ENCODE measurements at regions not wholly inside any gene's neighbourhood (a gene's known extent, or its start where the extent isn't known, plus 50 kb on each side); places are given as distances from the start of the nearest gene placed in this dataset.

GRCh38 chr14:87205811-87206210, 787.2 kb downstream of the GALC start:
- no peak overlapping the region for H3K27ac ChIP-seq (ENCODE audit: low read length)
- H3K4me2 ChIP-seq (ENCODE audit: low read length), result no peak overlapping the region
- no peaks in the 10 kb centered on the region for H3K9me2 ChIP-seq (ENCODE audit: insufficient read depth, low read length)
- no peak overlapping the region for H2AFZ ChIP-seq (ENCODE audit: low read depth, low read length)
- H3K9ac ChIP-seq (ENCODE audit: low read length), result no peak overlapping the region
- no peaks in the 10 kb centered on the region for H3F3A ChIP-seq (ENCODE audit: insufficient read depth, low read length, poor library complexity, severe bottlenecking)
- TF ChIP-seq TAF1 (IDR thresholded peaks at IDR 0.05; ENCODE audit: low read depth) (no peak), CTCF (IDR thresholded peaks at IDR 0.05; ENCODE audit: poor library complexity, severe bottlenecking) (no peak), SMC3 (conservative IDR thresholded peaks at IDR 0.05; ENCODE audit: poor library complexity) (no peak), RAD21 (conservative IDR thresholded peaks at IDR 0.05) (no peak), EP300 (conservative IDR thresholded peaks at IDR 0.05; ENCODE audit: poor library complexity, severe bottlenecking) (no peak), MXI1 (conservative IDR thresholded peaks at IDR 0.05; ENCODE audit: poor library complexity, severe bottlenecking) (no peak)
- no peaks in the 10 kb centered on the region for H3K36me3 ChIP-seq (ENCODE audit: insufficient read depth, low read length)
- H4K20me1 ChIP-seq (ENCODE audit: insufficient read depth), result no peaks in the 10 kb centered on the region
- H3K27me3 ChIP-seq (ENCODE audit: insufficient read depth, low read depth, low read length), result no peaks in the 10 kb centered on the region
- no peaks in the 10 kb centered on the region for H3K9me3 ChIP-seq (ENCODE audit: low read length)
- no peaks in the 10 kb centered on the region for H3K79me2 ChIP-seq (replicated peaks; ENCODE audit: insufficient read depth, low read length)
- no peak overlapping the region for H3K4me3 ChIP-seq (ENCODE audit: low read length)

GRCh38 chr14:87203346-87203745, 789.6 kb downstream of the GALC start:
- Histone ChIP-seq H3K36me3 (ENCODE audit: insufficient read depth, low read length) (no peaks in the 10 kb centered on the region), H3K9me3 (ENCODE audit: low read length) (no peaks in the 10 kb centered on the region), H3K9ac (ENCODE audit: low read length) (no peak overlapping the region), H3K27ac (ENCODE audit: low read length) (no peak overlapping the region), H3K4me2 (ENCODE audit: low read length) (no peak overlapping the region), H3K9me2 (ENCODE audit: insufficient read depth, low read length) (no peaks in the 10 kb centered on the region), H3K4me3 (ENCODE audit: low read length) (no peak overlapping the region), H3F3A (ENCODE audit: insufficient read depth, low read length, poor library complexity, severe bottlenecking) (no peaks in the 10 kb centered on the region), H3K27me3 (ENCODE audit: insufficient read depth, low read depth, low read length) (no peaks in the 10 kb centered on the region), H3K79me2 (replicated peaks; ENCODE audit: insufficient read depth, low read length) (no peaks in the 10 kb centered on the region), H2AFZ (ENCODE audit: low read depth, low read length) (no peak overlapping the region), H4K20me1 (ENCODE audit: insufficient read depth) (no peaks in the 10 kb centered on the region)
- TF ChIP-seq RAD21 (conservative IDR thresholded peaks at IDR 0.05) (no peak), POLR2AphosphoS5 (IDR thresholded peaks at IDR 0.05) (no peak), TAF1 (IDR thresholded peaks at IDR 0.05; ENCODE audit: low read depth) (no peak), CTCF (IDR thresholded peaks at IDR 0.05; ENCODE audit: poor library complexity, severe bottlenecking) (no peak), EP300 (conservative IDR thresholded peaks at IDR 0.05; ENCODE audit: poor library complexity, severe bottlenecking) (no peak), REST (IDR thresholded peaks at IDR 0.05; ENCODE audit: borderline replicate concordance) (no peak), EZH2 (IDR thresholded peaks at IDR 0.05; ENCODE audit: borderline replicate concordance, insufficient read depth, low read length, poor library complexity, severe bottlenecking) (no peak), SMC3 (conservative IDR thresholded peaks at IDR 0.05; ENCODE audit: poor library complexity) (no peak), MXI1 (conservative IDR thresholded peaks at IDR 0.05; ENCODE audit: poor library complexity, severe bottlenecking) (no peak)
